ENCODE measurements at regions not wholly inside any gene's neighbourhood (a gene's known extent, or its start where the extent isn't known, plus 50 kb on each side); places are given as distances from the start of the nearest gene placed in this dataset.
"Not testable (repeated sequence)": the region's sequence is repeated elsewhere in the genome, so short reads cannot be mapped to it uniquely, and the experiment has no call there.

DNA sequence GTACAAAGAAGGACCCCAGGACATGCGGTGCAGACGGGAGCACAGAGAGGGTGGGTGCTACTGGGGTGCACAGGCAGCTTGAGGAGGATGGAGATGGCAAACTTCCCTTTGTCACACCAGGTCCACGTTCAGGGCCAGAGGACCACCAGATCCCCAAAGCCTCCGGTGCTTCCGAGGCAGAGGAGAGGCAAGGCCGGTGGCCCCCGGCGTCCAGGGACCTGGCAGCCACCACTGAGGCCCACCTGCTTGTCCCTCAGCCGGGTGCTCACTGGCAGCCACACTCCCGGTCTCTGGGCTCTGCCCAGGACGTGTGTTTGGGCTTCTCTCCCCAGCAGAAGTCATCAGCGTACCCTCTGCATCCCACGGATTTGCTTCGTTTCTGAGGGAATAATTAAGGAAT, 571.1 kb downstream of the TUBA3C start:
- intact Hi-C loops (cut with DNase I); ATAC-seq (ENCODE audit: poor library complexity); DNase-seq: not testable (repeated sequence)

DNA sequence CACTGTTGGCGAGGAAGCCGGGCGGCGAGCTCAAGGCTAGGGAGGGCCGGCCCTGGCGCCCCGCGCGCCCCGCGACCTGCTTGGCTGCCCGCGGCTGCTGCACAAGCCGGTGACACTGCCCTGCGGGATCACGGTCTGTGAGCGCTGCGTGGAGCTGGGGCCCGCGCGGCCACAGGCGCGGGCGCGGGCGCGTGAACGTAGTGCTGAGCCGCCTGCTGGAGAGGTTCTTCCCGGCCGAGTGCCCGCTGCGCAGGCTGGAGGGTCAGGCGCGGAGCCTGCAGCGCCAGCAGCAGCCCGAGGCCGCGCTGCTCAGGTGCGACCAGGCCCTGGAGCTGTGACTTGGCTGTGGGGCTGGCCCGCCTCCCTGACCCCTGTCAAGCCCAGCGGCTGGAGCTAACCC, 572.3 kb downstream of the TUBA3C start:
- DNase-seq; ATAC-seq (ENCODE audit: poor library complexity); intact Hi-C loops (cut with DNase I): not testable (repeated sequence)

DNA sequence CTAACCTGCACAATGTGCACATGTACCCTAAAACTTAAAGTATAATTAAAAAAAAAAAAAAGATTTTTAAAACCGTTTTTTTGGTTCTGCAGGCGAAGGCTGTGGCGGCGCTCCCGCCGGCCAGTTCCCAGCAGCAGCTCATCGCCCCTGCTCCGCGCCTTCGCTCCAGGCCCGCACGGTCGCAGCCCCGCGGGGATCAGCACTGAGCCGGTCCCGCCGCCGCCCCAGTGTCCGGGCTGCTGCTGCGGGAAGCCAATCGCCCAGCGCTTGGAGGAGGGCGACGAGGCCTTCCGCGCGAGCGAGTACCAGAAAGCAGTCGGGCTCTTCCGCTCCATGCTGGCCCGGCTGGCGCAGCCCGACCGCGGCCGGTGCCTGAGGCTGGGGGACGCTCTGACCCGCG, 572.8 kb downstream of the TUBA3C start:
- DNase-seq; intact Hi-C loops (cut with DNase I); ATAC-seq (ENCODE audit: poor library complexity): not testable (repeated sequence)

DNA sequence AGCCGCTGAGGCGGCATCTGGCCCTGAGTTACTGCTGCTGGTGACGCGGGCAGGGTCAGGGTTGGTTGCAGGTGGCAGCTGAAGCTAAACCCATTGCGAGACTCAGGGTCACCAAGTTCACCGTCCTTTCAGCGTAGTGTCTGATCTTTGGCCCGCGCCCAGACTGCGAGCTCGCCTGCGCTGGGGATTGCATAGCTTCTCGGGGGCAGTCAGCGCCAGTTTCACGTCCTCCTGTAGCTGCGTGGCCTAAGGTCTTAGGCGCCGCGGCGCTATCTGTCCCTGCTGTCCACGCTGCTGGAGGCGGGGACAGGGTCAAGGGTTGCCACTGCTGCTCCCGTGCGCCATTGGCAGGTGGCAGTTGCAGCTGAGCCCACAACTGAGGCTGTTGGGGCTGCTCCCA, 581.3 kb downstream of the TUBA3C start:
- ATAC-seq (ENCODE audit: poor library complexity); DNase-seq; intact Hi-C loops (cut with DNase I): not testable (repeated sequence)

DNA sequence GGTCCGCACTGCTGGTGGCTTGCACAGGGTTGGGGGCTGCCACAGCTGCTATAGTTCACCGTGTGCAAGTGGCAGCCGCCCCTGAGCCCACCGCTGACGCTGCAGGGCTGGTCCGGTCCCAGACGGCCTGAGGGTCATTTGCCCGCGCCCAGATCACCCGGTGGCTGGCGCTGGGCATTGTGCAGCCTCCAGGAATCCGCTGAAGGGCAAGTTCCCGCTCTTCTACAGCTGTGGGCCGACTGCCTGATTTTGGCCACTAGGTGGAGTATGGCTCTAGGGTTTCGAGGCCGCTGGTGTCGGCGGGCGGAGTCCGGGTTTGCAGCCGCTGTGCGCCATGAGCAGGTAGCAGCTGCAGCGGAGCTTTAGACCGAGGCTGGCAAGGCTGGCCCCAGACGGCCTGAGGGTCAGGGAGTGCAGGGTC, 581.8 kb downstream of the TUBA3C start:
- intact Hi-C loops (cut with DNase I); ATAC-seq (ENCODE audit: poor library complexity): not testable (repeated sequence)
- peak; percentile 42 for DNase-seq

DNA sequence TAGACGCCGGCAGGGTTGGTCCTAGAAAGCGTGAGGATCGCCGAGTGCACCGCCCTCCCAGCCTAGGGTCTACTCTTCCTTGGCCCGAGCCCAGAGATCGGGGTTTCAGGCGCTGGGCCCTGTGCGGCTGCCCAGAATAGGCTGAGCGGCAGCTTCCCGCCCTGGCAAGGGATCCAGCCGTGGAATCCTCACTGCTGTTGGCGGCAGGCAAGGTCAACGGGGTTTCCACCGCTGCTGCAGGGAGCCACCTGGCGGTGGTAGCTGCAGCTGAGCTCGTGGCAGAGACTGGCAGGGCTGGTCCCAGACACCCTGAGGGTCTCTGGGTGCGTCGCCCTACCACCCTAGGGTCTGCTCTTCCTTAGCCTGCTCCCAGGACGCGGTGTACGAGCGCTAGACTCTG, 583.1 kb downstream of the TUBA3C start:
- DNase-seq; ATAC-seq (ENCODE audit: poor library complexity); intact Hi-C loops (cut with DNase I): not testable (repeated sequence)

DNA sequence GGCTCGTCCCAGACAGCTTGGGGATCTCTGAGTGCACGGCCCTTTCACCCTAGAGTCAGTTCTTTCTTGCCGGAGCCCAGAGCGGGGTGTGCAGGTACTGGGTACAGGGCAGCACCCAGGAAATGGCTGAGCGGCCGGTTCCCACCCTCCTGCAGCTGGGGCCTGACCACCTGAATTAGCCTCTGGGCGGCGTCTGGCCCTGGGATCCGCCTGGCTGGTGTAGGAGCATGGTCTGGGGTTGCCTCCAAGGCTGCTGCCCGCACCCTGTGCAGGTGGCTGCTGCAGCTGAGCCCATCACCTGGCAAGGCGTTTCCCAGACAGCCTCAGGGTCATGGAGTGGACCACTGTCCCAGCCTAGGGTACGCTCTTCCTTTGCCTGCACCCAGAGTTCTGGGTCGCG, 583.7 kb downstream of the TUBA3C start:
- DNase-seq; intact Hi-C loops (cut with DNase I); ATAC-seq (ENCODE audit: poor library complexity): not testable (repeated sequence)

DNA sequence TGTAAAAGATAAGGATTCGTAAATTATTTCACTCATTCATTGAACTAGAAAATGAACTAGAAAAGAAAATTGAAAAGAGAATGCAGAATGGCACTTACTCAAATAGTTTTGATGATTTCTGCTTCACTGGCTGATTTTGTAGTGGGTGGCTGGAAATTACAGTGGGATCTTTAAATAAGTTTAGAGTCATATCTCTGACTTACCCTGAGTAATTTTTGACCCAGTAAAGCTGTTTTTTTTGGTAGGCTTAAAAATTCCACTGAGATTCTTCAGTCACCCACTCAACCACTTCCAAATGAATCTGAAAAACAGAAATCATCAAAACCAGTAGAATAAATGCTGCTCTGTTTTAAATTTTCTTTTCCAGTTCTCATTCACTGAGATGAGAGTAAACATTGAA, 604.5 kb downstream of the TUBA3C start:
- DNase-seq; intact Hi-C loops (cut with DNase I): not testable (repeated sequence)
- peak; percentile 18 for ATAC-seq (ENCODE audit: poor library complexity)

DNA sequence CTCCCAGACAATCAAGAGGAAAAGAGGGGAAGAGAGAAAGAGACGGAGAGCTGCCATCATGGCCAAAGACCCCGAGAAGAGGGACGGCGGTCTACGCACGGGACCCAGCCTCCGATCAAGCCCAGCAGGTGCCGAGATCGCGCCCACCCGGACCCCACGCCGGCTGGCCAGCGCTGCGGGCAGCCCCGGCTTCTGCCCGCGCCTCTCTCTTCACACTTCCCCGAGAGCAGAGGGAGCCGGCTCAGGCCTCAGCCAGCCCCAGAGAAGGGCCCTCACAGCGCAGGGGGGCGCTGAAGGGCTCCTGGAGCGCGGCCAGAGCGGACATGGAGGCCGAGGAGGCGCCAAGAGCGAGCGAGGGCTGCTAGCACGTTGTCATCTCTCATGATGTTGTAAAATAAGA, 613.7 kb downstream of the TUBA3C start:
- ATAC-seq (ENCODE audit: poor library complexity); intact Hi-C loops (cut with DNase I): not testable (repeated sequence)
- DNase-seq: peak; percentile 16

Data from Right ventricle myocardium superior (tissue), 1 donor.